Fibroblast of skin of left biceps (primary cell): ENCODE measurements at regions not wholly inside any gene's neighbourhood (a gene's known extent, or its start where the extent isn't known, plus 50 kb on each side); places are given as distances from the start of the nearest gene placed in this dataset.
A peak's percentile ranks its signal among the peaks of the same experiment; 100 is the strongest.

Source experiments
- DNase-seq, 2 experiments: peaks; one replicate each; pipeline ENCODE4 v3.0.0-alpha.2; 2013; ENCODE audit warnings: low read depth in 2 of 2

DNA sequence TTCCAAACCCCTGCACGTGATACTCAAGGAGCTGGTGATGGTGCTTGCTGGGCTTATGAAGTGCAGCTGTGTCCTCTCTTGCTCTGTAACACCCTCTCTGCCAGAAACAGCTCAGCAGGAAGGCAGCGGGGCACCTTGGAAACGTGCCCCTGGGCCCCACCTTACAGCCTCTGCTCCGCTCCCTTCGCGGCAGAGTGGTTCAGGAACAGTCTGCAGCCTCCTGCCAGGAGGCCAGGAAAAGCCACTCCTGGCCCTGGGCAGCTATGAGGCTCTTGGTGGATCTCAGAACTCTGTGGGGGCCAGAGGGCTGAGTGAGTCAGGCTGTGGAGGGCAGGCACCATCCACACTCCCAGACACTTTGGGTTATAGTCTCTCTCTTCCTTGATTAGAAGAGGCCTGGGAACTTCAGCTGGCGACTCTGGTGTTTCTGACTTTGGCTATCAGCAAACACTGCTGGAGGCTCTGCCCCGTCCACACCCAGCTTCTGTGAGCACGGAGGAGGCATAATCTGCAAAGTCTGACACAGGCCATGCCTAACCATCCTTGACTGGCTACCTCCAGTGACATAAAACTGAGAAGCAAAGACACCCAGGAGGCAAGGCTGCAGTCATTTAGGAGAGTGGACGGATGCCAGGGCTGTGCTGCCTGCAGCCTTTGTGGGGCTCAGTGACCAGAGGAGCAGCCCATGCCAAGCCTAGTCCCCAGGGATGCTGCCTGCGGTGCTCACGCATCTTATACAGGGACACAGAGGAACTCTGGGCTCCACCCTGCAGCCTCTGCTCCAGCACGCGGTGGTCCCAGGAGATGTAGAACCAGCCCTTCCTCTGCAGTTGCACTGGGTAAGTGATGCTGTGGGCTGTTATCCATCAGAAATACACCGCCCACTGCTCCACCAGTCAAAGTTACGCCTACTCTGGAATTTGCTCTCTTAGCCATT lies 65.3 kb downstream of the METRNL start:
- peak; percentile 19 to 33 for DNase-seq

DNA sequence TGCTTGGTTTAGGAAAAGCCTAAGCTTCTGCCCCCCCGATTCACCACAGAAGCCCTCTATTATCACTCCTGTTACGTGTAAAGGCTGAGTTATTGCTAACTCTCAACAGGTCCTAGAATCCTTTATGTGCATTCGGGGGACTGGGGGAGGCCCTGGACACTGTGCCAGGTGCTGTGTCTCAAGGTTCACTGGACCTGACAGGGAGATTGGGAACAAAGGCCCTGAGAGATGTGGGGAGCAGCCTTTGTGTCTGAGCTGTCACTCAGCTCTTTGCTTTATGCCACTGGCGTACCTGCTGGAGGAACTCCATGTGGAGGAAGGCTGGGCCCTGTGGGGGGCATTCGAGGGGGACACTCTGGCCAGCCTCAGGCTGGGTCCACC lies 65.9 kb downstream of the METRNL start:
- no peak for DNase-seq

- DNase-seq, result no peak
These were observed 66.4 kb downstream of the METRNL start for GRCh38 chr17:83145831-83146230.

DNA sequence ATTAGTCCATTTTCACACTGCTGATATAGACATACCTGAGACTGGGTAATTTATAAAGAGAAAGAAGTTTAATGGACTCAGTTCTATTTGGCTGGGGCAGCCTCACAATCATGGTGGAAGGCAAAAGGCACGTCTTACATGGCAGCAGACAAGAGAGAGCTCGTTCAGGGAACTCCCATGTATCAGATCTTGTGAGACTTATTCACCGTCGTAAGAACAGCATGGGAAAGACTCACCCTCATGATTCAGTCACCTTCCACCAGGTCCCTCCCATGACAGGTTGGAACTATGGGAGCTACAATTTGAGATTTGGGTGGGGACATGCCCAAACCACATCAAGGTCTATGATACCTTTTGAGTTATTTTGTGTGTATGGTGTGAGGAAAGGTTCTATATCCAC lies 66.9 kb downstream of the METRNL start:
- no peak for DNase-seq

DNA sequence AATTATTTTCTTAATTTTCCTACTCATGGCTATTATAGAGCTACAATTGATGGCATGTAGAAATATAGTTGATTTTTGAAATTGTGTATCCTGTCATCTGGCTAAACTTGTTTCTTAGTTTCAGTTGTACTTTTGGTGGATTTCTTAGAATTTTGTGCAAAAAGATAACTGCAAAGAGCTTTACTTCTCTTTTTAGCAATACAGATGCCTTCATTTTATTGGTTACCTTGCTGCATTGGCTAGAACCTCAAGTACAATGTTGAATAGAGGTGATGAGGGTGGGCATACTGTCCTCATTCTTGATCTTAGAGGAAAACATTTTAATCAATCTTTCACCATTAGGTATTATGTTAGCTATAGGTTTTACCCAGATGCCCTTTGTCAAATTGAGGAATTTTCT lies 67.9 kb downstream of the METRNL start:
- DNase-seq, result no peak

DNA sequence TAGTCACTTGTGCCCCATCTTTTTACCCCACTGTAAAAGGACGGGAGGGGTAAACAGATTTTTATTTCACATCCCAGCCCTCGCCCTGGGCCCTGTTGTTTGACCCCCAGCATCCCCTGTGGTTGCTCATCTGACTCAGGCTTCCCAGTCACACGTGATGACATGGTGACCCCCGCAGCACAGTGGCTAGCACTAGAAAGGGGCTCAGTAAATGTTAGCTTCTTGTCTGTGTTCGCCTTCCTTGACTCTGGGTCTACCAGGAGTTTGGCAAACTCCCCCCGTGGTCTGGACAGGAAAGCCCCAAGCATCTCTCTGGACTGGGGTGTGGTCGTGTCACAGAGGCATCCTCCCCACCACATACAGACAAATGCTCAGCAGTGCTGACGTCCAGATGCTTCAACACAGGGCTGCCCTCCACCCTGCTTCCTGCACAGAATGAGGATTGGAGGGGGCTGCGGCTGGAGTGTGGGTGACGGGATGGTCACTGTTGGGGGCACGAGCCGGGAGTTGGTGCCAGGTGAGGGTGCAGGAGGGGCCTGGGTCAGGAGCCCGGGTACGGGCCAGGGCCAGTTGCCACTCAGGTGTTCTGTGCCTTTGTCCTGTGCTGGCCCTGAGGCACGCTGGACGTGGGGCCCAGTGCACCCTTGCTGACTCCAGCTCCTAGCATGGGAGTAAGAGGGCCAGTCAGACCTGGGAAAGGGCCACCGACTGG lies 69.1 kb downstream of the METRNL start:
- DNase-seq, result no peak

DNA sequence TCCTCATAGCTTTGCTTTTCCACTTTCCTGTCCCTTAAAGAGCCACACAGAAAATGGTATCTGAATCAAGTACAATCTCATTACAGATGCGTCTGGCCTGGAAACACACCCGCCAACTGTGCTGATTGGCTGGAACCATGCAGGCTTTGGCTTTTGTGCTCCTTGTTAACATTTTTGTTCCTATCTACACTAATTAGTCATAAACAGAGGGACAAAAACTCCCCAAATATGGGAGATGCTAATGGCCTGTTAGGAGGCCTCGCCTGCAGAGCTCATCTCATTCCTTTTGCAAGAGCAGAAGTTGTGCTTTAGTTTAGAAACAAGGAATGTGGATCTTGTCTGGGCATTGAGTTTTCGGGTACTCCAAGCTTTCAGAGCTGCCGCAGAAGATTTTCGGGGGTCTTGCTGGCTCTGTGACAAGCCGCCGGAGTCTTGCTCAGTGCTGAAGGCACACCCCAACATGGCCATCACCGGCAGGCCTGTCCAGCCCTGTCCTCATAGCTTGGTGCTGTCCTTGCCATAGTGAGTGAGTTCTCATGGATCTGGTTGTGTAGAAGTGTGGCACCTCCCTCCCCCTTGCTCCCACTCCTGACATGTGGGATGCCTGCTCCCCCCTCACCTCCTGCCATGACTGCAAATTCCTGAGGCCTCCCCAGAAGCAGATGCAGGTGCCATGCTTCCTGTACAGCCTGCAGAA lies 69.8 kb downstream of the METRNL start:
- no peak for DNase-seq

GRCh38 chr17:83149761-83150251 lies 70.4 kb downstream of the METRNL start:
- DNase-seq, result no peak

DNA sequence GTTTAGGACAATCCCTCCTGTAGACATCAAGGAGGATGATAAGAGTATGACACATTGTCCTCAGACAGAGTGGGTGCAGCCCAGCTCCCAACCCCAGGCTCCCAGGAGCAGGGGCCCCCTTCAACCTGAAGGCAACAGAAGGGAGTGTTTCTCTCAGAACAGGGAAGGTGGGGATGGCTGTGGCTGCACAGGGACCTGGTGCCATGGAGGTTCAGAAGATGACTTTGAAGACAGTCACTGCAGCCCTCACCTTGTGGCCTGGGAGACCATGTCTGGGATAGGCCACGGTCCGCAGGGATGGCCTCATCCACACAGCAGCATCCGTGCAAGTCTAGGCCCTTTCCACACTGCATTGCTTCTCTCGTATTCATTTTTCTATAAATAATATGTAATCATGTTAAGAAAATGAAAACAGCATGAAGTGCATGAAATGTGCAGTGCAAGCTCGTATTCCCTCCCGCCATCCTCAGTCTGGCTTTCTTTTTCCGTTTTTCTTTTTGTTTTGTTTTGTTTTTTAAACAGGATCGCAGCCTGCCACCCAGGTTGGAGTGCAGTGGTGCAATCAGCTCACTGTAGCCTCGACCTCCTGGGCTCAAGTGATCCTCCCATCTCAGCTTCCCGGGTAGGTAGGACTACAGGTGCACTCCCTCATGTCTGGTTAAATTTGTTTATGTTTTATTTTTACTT lies 71.1 kb downstream of the METRNL start:
- DNase-seq, result no peak

DNA sequence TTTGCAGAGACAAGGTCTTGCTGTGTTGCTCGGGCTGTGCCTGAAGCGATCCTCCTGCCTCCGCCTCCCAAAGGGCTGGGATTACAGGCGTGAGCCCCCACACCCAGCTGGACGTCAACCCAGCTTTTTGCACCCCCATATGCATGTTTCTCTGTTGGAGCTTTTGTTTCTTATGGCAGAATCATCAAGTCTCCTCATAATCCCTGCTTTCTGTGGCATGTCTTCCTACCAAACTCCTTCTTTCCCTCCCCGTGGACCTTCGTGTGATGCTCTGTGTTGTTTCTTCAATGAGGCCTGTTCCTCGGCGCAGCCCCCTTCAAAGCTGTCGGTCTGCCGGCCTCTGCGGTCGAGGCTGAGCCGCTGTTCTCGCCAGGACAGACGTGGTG lies 71.6 kb downstream of the METRNL start:
- DNase-seq, result no peak

GRCh38 chr17:83151442-83152226 lies 72.2 kb downstream of the METRNL start:
- DNase-seq, result no peak

DNA sequence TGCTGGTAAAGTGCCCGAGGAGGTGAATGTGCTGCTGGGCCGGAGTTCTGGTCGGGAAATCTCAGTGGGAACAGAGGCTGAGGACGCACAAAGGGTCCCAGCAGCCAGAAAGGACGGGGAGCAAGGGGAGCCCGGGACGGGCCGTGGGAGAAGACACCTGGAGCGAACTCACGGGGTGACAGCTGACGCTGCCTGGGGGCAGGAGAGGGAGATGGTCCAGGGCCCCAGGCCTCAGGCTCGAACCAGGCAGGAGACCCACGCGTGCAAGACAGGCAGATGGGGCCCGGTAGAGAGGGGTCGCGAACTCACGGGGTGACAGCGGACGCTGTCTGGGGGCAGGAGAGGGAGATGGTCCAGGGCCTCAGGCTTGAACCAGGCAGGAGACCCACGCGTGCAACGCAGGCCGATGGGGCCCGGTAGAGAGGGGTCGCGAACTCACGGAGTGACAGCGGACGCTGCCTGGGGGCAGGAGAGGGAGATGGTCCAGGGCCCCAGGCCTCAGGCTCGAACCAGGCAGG lies 72.9 kb downstream of the METRNL start:
- DNase-seq, result no peak

- no peak for DNase-seq
These were observed 73.6 kb downstream of the METRNL start for GRCh38 chr17:83152745-83153611.

DNA sequence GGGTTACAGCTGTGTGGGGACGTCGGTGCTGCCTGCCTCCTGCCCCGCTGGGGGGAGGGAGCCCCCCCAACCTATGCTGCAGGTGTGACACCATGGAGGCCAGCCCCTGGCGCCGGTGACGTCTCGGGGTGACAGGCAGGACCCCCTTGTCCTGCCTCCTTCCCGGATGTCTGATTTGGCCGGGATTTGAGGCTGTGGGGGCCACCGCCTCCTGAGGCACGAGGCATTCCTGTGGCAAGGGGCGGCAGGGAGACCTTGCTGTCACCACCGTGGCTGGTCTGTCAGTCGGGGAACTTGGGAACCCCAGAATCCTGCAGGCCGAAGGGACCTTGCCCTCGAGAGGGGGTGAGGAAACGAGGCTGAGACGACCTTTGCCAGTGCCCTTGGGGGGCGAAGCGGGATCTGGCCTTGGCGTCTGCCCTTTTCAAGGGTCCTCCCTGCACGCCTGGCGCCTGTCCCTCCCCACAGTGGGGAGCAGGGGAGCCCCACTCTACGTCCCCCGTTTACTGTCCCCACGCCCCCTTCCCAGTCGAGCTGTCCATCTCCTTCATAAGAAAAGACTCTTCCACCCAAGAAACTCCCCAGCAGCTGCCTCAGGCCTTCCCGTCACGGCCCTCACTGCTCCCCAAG lies 74.4 kb downstream of the METRNL start:
- no peak for DNase-seq

- no peak for DNase-seq
These were observed 75.1 kb downstream of the METRNL start for GRCh38 chr17:83154311-83155127.

DNA sequence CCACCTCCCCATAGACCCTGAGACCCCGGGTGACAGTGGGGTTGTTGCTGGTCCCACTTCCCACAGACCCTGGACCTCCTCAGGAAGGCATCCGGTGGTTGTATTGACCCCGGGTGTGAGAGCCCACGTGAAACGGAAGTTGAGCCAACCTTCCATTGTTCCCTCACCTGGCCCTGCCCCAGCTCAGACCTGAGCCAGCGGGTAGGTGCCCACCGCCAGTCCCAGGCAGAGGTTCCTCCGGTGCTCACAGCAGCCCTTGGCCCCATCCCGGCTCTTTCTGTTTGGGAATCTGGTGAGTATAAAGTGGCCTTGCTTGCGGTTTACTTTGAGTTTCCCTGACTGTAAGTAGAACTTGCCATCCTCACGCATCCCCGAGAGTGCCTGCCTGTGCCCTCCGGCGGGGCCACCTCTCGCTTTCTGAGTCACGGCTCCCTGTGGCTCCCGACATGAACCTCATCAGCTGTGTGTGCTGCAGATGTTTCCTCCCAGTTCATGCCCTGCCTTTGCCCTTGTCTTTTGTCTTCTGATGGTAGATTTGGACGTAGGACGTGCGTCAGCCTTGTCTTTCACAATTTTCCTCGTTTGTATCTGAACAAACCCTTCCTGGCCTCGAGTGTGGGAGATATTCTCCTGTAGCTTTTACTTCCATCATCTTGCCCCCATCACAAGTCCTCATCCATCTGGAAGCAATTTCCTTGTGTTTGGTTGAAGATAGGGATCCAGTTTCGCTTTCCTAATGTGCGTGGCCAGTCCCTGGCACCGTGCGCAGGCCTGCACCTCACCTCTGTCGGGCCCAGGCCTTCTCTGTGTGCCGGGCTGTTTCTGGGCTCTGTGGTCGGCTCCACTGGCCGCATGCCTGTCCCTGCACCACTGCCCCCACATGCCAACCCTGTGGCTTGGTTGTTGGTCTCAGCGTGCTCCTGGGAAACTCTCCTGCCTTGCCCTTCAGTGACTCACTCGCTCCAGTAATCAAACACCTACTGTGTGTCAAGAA lies 76.0 kb downstream of the METRNL start:
- peak; percentile 52 to 58 for DNase-seq

DNA sequence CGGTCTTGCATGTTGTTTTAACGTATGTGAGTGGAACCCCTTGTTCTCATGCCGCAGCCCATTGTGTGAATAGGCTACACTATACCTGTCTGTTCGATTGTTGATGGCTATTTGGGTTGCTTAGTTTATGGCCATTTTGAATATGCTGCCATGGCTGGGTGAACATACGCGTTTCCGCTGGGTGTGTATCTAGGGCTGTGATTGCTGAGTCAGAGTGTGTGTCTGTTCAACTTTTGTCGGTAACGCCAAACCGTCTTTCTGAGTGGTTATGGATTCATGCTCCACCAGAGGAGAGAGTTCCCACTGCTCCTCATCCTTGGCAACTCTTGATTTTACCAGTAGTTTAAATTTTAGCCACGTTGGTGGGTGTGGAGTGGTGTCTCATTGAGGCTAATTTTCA lies 77.0 kb downstream of the METRNL start:
- no peak for DNase-seq
